ENCODE measurements at regions not wholly inside any gene's neighbourhood (a gene's known extent, or its start where the extent isn't known, plus 50 kb on each side); places are given as distances from the start of the nearest gene placed in this dataset.

- TF ChIP-seq ZNF274 (IDR thresholded peaks at IDR 0.05; ENCODE audit: low read depth, low read length): no peak
- no peak overlapping the region for H3K4me3 ChIP-seq (ENCODE audit: low read length)
Measured at GRCh38 chr7:26468625-26469024, 177.0 kb downstream of the SNX10 start.

- no peak for TF ChIP-seq ZNF274 (IDR thresholded peaks at IDR 0.05; ENCODE audit: low read depth, low read length)
Measured at GRCh38 chr7:26469188-26469587, 177.5 kb downstream of the SNX10 start.

GRCh38 chr7:26470691-26471090 lies 179.0 kb downstream of the SNX10 start:
- no peak overlapping the region for H3K4me3 ChIP-seq (ENCODE audit: low read length)
- no peak for TF ChIP-seq ZNF274 (IDR thresholded peaks at IDR 0.05; ENCODE audit: low read depth, low read length)

More at GRCh38 chr7:26469188-26469587, 177.5 kb downstream of the SNX10 start:
- no peak overlapping the region for H3K4me3 ChIP-seq (ENCODE audit: low read length)

GRCh38 chr7:26471306-26472075 lies 179.8 kb downstream of the SNX10 start:
- H3K4me3 ChIP-seq (ENCODE audit: low read length): no peak overlapping the region
- no peak for TF ChIP-seq ZNF274 (IDR thresholded peaks at IDR 0.05; ENCODE audit: low read depth, low read length)

DNA sequence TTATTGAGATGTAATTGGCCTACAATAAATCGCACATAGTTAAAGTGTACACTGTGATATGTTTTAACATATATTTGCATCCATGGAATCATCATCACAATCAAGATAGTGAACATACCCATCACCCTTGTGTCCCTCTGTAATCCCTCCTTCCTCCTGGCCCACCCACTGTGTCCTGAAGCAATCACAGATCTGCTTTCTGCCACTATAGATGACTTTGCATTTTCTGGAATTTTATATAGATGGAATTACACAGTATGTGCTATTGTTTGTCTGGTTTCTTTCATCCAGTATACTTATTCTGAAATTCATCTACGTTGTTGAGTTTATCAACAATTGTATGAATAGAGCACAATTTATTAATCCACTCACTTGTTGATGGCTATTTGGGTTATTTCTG lies 181.3 kb downstream of the SNX10 start:
- no peak for TF ChIP-seq ZNF274 (IDR thresholded peaks at IDR 0.05; ENCODE audit: low read depth, low read length)

GRCh38 chr7:26476271-26476670 lies 184.6 kb downstream of the SNX10 start:
- TF ChIP-seq ZNF274 (IDR thresholded peaks at IDR 0.05; ENCODE audit: low read depth, low read length): no peak

More for the DNA sequence above, 181.3 kb downstream of the SNX10 start:
- no peak overlapping the region for H3K4me3 ChIP-seq (ENCODE audit: low read length)

DNA sequence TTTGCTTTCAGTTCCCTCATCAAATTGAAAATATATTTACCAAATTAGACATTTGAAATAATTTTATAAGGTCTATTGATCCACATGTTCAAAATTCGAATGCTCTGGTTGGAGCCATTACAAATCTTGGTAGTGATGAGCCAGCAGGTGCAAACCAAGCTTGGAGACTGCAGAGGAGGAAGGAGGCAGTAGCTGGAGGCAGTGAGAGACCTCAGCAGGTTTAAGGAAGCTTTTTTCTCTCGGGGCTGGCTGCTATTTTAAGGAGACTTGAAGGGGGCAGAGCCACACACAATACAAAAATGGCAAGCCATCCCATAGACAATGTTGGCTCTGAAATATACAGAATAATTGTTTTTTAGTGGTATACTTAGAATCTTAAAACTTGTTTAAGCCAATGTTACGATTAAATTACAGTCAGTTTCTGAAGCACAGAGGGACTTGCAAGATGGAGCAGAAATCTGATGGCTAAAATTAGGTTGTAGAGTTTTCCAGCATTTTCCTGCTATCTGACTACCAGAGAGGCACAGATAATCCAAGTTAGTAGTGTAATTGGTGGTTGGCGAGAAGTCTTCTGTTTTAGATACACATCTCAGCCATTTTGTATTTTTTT lies 185.8 kb downstream of the SNX10 start:
- TF ChIP-seq ZNF274 (IDR thresholded peaks at IDR 0.05; ENCODE audit: low read depth, low read length): no peak
- no peak overlapping the region for H3K4me3 ChIP-seq (ENCODE audit: low read length)

More at GRCh38 chr7:26476271-26476670, 184.6 kb downstream of the SNX10 start:
- no peak overlapping the region for H3K4me3 ChIP-seq (ENCODE audit: low read length)

- TF ChIP-seq ZNF274 (IDR thresholded peaks at IDR 0.05; ENCODE audit: low read depth, low read length): no peak
Measured at GRCh38 chr7:26478550-26478949, 186.9 kb downstream of the SNX10 start.

DNA sequence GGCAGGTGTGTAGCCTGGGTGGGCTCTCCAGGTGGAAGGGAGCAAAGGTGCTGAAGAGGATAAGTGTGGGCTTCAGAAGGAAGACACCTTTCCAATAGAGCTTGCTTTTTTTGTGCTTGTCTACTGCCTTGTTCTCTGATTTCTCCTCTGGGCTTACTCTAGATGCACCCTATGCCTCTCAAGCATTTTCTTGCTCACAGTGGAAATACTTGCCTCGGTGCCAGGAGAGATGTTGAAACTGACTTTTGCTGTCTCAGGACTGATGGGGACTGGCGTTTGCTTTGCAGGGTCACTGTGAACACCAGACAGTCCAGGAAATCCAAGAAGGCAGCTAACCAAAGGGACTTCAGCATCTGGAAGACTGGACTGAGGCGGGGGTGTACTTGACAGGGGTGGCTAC lies 187.9 kb downstream of the SNX10 start:
- no peak overlapping the region for H3K4me3 ChIP-seq (ENCODE audit: low read length)
- no peak for TF ChIP-seq ZNF274 (IDR thresholded peaks at IDR 0.05; ENCODE audit: low read depth, low read length)

More at GRCh38 chr7:26478550-26478949, 186.9 kb downstream of the SNX10 start:
- no peak overlapping the region for H3K4me3 ChIP-seq (ENCODE audit: low read length)

DNA sequence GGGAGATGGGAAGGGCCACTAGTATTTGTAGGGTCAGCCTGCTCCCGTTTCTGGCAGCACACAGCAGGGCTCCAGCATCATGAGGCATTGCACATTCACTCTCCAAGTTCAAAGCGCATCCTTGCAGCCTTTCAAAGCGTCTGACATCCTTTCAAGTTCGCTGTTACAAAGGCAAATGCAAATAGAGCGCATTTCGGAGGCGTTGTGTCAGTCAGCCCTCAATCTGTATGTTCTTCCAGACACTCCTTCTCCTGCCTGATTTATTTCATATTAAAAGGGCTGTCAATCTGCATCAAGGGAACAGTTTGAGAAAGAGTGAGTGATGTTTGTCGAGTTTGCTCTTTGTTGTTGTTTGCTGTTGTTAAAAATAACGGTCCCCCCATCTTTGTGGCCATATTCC lies 188.5 kb downstream of the SNX10 start:
- no peak overlapping the region for H3K4me3 ChIP-seq (ENCODE audit: low read length)
- no peak for TF ChIP-seq ZNF274 (IDR thresholded peaks at IDR 0.05; ENCODE audit: low read depth, low read length)

DNA sequence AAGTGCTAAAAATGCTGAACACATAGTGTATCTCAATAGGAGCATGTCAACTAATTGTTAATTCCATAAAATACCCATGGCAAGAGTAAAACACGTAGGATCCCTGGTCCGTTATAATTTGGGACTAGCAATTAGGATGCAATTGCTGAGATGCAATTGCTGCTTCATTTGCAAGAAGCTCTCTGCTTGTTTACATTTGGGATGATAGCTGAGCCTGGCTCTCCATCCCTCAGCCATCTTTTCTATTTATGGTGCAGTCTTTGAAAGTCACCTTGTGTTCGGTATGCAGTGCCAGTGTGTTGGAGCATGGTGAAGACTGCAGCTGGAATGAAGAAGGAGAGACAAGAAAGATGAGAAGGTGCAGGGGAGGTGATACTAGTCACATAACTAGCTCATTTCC lies 191.3 kb downstream of the SNX10 start:
- no peak for TF ChIP-seq ZNF274 (IDR thresholded peaks at IDR 0.05; ENCODE audit: low read depth, low read length)
- no peak overlapping the region for H3K4me3 ChIP-seq (ENCODE audit: low read length)

GRCh38 chr7:26483843-26484242 lies 192.2 kb downstream of the SNX10 start:
- H3K4me3 ChIP-seq (ENCODE audit: low read length): no peak overlapping the region
- TF ChIP-seq ZNF274 (IDR thresholded peaks at IDR 0.05; ENCODE audit: low read depth, low read length): peak; percentile 46; the same call in 1 of the 2 replicates

- H3K4me3 ChIP-seq (ENCODE audit: low read length): no peak overlapping the region
- TF ChIP-seq ZNF274 (IDR thresholded peaks at IDR 0.05; ENCODE audit: low read depth, low read length): no peak
Measured at GRCh38 chr7:26485367-26485934, 193.8 kb downstream of the SNX10 start.

DNA sequence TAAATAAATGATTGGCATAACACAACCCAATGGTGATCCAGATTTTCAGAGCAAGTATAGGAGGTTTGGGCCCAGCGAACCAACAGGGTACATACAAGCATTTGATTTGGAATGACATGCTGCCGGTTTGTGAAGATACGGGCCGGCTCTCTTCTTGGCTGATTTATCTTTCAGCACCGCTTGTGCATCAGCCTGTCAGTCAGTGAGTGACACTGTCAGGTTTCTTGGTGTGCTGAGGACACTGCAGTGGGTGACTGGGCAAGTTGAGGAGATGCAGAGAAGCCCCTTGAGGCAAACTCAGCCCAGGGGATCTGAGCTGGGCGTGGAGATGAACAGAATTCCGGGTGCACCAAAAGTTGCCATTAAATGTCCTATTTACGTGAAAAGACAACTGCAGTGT lies 194.5 kb downstream of the SNX10 start:
- no peak for TF ChIP-seq ZNF274 (IDR thresholded peaks at IDR 0.05; ENCODE audit: low read depth, low read length)
- no peak overlapping the region for H3K4me3 ChIP-seq (ENCODE audit: low read length)
